Ovary (tissue), 3 donors: ENCODE measurements at regions not wholly inside any gene's neighbourhood (a gene's known extent, or its start where the extent isn't known, plus 50 kb on each side); places are given as distances from the start of the nearest gene placed in this dataset.

ENCODE experiments used
- POLR2A ChIP-seq: fragments of 450-650 bp; IDR thresholded peaks from one replicate; pipeline ENCODE4 v1.6.1; 2017; ENCODE audit warnings: antibody characterized with exemption, mild to moderate bottlenecking, moderate library complexity
- TF ChIP-seq, protein P1 (sequence below), 3 donors: fragments of 450-650 bp in 2 of 3; fragments of 200-600 bp in 1 of 3; IDR thresholded peaks; one replicate each; pipeline versions ENCODE4 v1.5.1 to v1.8.0; 2016 to 2022; ENCODE audit warnings: antibody characterized with exemption in 3 of 3, mild to moderate bottlenecking in 1 of 3
- donor health status: DM: no; HTN: no; CAD: no.

DNA sequence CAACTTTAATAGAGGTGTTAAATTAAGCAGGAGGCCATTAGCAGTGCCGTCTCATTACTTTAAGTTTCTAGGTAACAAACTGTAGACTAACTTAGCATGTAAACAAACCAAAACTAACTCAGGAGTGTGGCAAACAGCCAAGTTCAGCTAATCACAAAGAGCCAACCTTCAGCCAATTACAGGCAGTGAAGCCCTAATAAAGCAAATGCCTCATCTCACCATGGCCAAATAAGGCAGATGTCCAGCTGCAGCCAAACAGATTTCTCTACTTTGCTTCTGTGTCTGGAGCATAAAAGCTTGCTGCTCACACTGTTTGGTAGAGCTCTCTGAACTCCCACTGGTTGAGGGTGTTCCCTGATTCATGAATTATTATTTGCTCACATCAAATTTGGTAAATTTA, 835.4 kb upstream of the GBE1 start:
- TF ChIP-seq, protein P1, sequence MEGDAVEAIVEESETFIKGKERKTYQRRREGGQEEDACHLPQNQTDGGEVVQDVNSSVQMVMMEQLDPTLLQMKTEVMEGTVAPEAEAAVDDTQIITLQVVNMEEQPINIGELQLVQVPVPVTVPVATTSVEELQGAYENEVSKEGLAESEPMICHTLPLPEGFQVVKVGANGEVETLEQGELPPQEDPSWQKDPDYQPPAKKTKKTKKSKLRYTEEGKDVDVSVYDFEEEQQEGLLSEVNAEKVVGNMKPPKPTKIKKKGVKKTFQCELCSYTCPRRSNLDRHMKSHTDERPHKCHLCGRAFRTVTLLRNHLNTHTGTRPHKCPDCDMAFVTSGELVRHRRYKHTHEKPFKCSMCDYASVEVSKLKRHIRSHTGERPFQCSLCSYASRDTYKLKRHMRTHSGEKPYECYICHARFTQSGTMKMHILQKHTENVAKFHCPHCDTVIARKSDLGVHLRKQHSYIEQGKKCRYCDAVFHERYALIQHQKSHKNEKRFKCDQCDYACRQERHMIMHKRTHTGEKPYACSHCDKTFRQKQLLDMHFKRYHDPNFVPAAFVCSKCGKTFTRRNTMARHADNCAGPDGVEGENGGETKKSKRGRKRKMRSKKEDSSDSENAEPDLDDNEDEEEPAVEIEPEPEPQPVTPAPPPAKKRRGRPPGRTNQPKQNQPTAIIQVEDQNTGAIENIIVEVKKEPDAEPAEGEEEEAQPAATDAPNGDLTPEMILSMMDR (IDR thresholded peaks at IDR 0.05): no peak
- no peak for TF ChIP-seq POLR2A
